Nephron (organoid): ENCODE measurements at regions not wholly inside any gene's neighbourhood (a gene's known extent, or its start where the extent isn't known, plus 50 kb on each side); places are given as distances from the start of the nearest gene placed in this dataset.

Source experiments
- H3K27ac Mint-ChIP-seq, 3 experiments: 2 replicates each; pipeline ENCODE4 v1.8.0; 2020; ENCODE audit warnings: mixed read lengths in 3 of 3, mild to moderate bottlenecking in 2 of 3, moderate library complexity in 1 of 3
- H3K27me3 Mint-ChIP-seq: 2 replicates; pipeline ENCODE4 v1.8.0; 2021; ENCODE audit warnings: low read depth, mild to moderate bottlenecking, moderate library complexity, mixed read lengths
- H3K36me3 Mint-ChIP-seq: 2 replicates; pipeline ENCODE4 v1.8.0; 2020; ENCODE audit warnings: low read depth, mixed read lengths
- H3K4me1 Mint-ChIP-seq: 2 replicates; pipeline ENCODE4 v1.8.0; 2020; ENCODE audit warnings: mixed read lengths
- H3K4me3 Mint-ChIP-seq, 3 experiments: 2 replicates each; pipeline ENCODE4 v1.8.0; 2020; ENCODE audit warnings: mild to moderate bottlenecking in 3 of 3, mixed read lengths in 3 of 3, moderate library complexity in 2 of 3
- H3K9me3 Mint-ChIP-seq: 2 replicates; pipeline ENCODE4 v1.8.0; 2020; ENCODE audit warnings: mixed read lengths
- CTCF ChIP-seq, 3 experiments: fragments of 200-600 bp; sonication (generic); IDR thresholded peaks; one replicate each; pipeline ENCODE4 v1.5.0; 2021; ENCODE audit warnings: antibody characterized with exemption in 3 of 3; ENCODE audit not compliant: unreplicated experiment in 3 of 3

DNA sequence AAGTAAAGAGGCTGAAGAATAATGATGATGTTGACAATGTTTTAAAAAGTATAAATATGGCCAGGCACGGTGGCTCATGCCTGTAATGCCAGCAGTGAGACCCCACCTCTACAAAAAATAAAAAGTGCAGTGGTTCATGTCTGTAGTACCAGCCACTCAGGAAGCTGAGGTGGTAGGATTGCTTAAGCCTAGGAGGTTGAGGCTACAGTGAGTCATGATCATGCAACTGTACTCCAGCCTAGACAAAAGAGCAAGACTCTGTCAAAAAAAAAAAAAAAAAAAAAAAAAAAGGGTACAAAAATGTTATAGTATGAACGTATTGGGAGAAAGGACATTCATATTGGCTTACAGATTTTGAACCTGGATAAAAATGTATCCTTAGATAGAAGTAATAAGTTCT is 543.1 kb upstream of the IRAK1BP1 start:
- TF ChIP-seq CTCF (IDR thresholded peaks at IDR 0.05; ENCODE audit: unreplicated experiment in 3 of 3): no peak
- no peak overlapping the region for H3K27ac Mint-ChIP-seq
- H3K9me3 Mint-ChIP-seq: no peaks in the 10 kb centered on the region
- H3K4me3 Mint-ChIP-seq: no peak overlapping the region
- H3K36me3 Mint-ChIP-seq: no peaks in the 10 kb centered on the region
- no peaks in the 10 kb centered on the region for H3K4me1 Mint-ChIP-seq
- no peaks in the 10 kb centered on the region for H3K27me3 Mint-ChIP-seq

DNA sequence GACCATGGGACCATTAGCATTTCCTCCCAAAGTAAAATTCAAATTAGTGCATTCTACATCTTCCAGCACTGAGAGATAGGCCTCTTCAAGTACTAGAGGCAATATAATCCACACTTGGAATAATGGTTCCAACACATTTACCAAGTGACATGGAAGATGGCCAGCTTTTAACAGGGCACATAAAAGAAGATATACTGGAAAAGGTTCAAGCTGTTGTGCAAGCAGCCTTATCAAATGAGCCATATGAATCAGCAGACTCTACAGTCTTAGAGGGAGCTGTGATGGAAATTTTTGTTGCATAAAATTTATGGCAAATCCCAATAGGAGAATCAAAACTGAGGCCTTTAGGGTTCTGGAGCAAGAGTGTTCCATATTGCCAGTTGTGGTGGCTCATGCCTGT is 526.6 kb upstream of the IRAK1BP1 start:
- no peaks in the 10 kb centered on the region for H3K9me3 Mint-ChIP-seq
- no peaks in the 10 kb centered on the region for H3K36me3 Mint-ChIP-seq
- TF ChIP-seq CTCF (IDR thresholded peaks at IDR 0.05; ENCODE audit: unreplicated experiment in 3 of 3): no peak
- no peaks in the 10 kb centered on the region for H3K4me1 Mint-ChIP-seq
- H3K4me3 Mint-ChIP-seq: no peak overlapping the region
- H3K27me3 Mint-ChIP-seq: no peaks in the 10 kb centered on the region
- no peak overlapping the region for H3K27ac Mint-ChIP-seq

DNA sequence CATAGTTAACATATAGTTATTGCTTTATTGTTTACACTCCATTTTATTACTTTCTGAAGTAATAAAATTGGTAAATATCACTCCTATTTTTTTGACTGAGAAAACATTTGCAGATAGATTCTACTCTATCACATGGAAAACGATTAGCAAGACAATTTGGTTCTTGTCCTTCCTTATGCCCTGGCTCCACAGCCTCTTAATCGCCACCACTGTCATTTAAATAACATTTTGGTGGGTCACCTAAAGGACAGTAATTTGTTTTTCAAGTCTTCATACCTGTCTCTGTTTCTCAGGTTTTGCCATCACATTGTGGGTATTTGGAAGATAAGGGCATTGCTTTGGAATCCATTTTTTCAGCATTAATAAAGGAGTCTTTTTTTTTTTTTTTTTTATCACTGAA is 521.5 kb upstream of the IRAK1BP1 start:
- Mint-ChIP-seq H3K4me3 (no peak overlapping the region), H3K4me1 (no peaks in the 10 kb centered on the region), H3K27me3 (no peaks in the 10 kb centered on the region), H3K36me3 (no peaks in the 10 kb centered on the region), H3K9me3 (no peaks in the 10 kb centered on the region), H3K27ac (no peak overlapping the region)
- TF ChIP-seq CTCF (IDR thresholded peaks at IDR 0.05; ENCODE audit: unreplicated experiment in 3 of 3): no peak

DNA sequence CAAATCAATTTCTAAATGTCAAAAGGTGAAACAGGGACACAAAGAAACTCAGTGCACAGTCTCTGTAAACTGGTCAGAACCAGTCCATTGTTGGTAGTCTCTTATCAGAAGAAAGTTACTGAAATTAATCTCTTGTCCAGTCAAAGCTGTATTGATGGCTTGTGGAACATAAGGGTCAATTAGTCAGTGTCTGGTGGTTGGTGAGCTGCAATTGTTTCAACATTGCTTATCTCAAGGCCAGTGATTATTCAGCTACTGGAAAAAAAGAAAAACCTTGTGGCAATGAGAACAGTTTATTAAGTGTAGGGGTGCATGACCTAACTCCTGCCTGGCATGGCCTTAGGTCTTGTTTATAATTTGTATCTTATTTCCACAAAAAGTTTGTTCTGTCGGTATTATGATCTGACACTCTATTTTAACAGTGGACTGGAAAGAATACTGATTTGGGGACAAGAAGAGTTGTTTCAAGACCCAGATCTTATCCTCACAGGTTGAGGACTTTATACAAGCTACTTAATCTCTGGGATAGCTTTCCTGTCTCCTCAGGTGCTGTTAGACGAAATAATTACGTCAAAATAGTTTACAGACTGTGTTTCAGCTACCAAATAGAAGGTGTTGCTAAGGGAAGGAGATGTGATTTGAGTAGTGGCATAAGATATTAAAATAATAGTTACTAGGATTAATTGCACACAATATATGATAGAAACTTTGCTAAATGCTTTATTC is 520.0 kb upstream of the IRAK1BP1 start:
- no peak for TF ChIP-seq CTCF (IDR thresholded peaks at IDR 0.05; ENCODE audit: unreplicated experiment in 3 of 3)
- H3K36me3 Mint-ChIP-seq: no peaks in the 10 kb centered on the region
- no peaks in the 10 kb centered on the region for H3K4me1 Mint-ChIP-seq
- no peak overlapping the region for H3K4me3 Mint-ChIP-seq
- no peaks in the 10 kb centered on the region for H3K27me3 Mint-ChIP-seq
- H3K9me3 Mint-ChIP-seq: no peaks in the 10 kb centered on the region
- no peak overlapping the region for H3K27ac Mint-ChIP-seq

- H3K27ac Mint-ChIP-seq: no peak overlapping the region
- no peaks in the 10 kb centered on the region for H3K9me3 Mint-ChIP-seq
- H3K36me3 Mint-ChIP-seq: no peaks in the 10 kb centered on the region
- no peak overlapping the region for H3K4me3 Mint-ChIP-seq
- no peaks in the 10 kb centered on the region for H3K27me3 Mint-ChIP-seq
- no peaks in the 10 kb centered on the region for H3K4me1 Mint-ChIP-seq
- TF ChIP-seq CTCF (IDR thresholded peaks at IDR 0.05; ENCODE audit: unreplicated experiment in 3 of 3): no peak
Observed at GRCh38 chr6:78353040-78353439, 514.3 kb upstream of the IRAK1BP1 start.

DNA sequence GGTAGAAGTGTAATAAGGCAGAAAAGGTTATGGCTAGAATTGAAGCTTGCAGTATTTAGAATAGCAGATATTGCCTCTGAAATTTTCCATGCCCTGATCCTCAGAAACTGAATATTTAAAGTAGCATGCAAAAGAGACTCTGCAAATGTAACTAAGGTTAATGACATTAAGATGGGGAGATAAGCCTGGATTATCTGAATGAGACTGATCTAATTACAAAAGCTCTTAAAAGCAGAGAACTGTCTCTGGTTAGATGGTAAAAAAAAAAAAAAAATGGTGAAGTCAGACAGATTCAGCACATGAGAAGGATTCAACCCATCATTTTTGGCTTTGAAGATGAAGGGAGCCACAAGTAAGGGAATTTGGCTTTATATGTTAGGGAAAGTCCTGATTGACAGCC is 503.7 kb upstream of the IRAK1BP1 start:
- H3K27ac Mint-ChIP-seq: no peak overlapping the region
- no peak for TF ChIP-seq CTCF (IDR thresholded peaks at IDR 0.05; ENCODE audit: unreplicated experiment in 3 of 3)
- no peak overlapping the region for H3K4me3 Mint-ChIP-seq
- no peaks in the 10 kb centered on the region for H3K4me1 Mint-ChIP-seq
- H3K27me3 Mint-ChIP-seq: no peaks in the 10 kb centered on the region
- H3K36me3 Mint-ChIP-seq: no peaks in the 10 kb centered on the region
- no peaks in the 10 kb centered on the region for H3K9me3 Mint-ChIP-seq
